SK-N-MC (cell line): ENCODE measurements at regions not wholly inside any gene's neighbourhood (a gene's known extent, or its start where the extent isn't known, plus 50 kb on each side); places are given as distances from the start of the nearest gene placed in this dataset.

Experiments used
- EZH2 ChIP-seq: fragments of 200-600 bp; sonication (generic); IDR thresholded peaks from one replicate; pipeline ENCODE4 v1.6.1; 2017; ENCODE audit warnings: antibody characterized with exemption
- POLR2AphosphoS5 ChIP-seq: IDR thresholded peaks from 2 replicates; pipeline ENCODE4 v1.6.1; 2012; ENCODE audit warnings: mild to moderate bottlenecking, low read depth, low read length, borderline replicate concordance

DNA sequence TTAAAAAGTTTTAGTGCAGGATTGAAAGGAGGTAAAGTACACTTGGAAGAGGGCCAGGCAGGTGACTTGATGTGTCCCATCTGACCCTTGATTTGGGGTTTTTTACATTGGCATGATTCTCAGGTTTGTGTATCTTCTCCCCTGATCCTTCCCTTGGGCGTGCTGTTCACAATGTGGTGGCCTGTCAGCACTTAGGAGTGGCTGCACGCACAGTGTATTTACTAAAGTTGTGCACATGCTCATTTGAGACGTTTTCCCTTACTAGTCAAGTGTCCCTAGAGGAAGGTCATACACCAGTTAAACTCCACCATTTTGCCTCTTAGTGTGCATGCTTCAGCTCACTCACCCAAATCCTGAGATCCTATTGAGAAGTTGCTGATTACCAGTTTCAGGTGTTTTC, 145.7 kb upstream of the PLEKHA5 start:
- TF ChIP-seq EZH2 (no peak), POLR2AphosphoS5 (no peak)
